OCI-LY3 (cell line): ENCODE measurements at regions not wholly inside any gene's neighbourhood (a gene's known extent, or its start where the extent isn't known, plus 50 kb on each side); places are given as distances from the start of the nearest gene placed in this dataset.
"Not testable (repeated sequence)": the region's sequence is repeated elsewhere in the genome, so short reads cannot be mapped to it uniquely, and the experiment has no call there.

Source experiments
- H2AFZ ChIP-seq: fragments of 200-600, 300-600 bp; shearing (Covaris generic); 2 replicates; pipeline ENCODE4 v1.6.0; 2014; ENCODE audit warnings: antibody characterized with exemption, low read depth, low read length
- H3K27ac ChIP-seq: fragments of 200-600, 300-600 bp; sonication (generic); 2 replicates; pipeline ENCODE4 v1.5.1; 2014; ENCODE audit warnings: mild to moderate bottlenecking, low read length, moderate library complexity, mixed read lengths
- H3K27me3 ChIP-seq: fragments of 200-600, 300-600 bp; sonication (generic); 2 replicates; pipeline ENCODE4 v1.6.1; 2014; ENCODE audit warnings: low read depth, low read length, mixed read lengths
- H3K36me3 ChIP-seq: fragments of 200-600, 300-600 bp; sonication (generic); replicated peaks from 2 replicates; pipeline ENCODE3; 2014; ENCODE audit warnings: low read depth, low read length, mixed read lengths
- H3K4me1 ChIP-seq: fragments of 300-600, 200-600 bp; sonication (generic); 2 replicates; pipeline ENCODE4 v1.6.1; 2014; ENCODE audit warnings: low read length, mixed read lengths
- H3K4me2 ChIP-seq: fragments of 200-600, 300-600 bp; sonication (generic); 2 replicates; pipeline ENCODE4 v1.6.1; 2014; ENCODE audit warnings: low read length, mixed read lengths
- H3K4me3 ChIP-seq: fragments of 300-600, 200-600 bp; sonication (generic); 2 replicates; pipeline ENCODE4 v1.5.1; 2014; ENCODE audit warnings: antibody characterized with exemption, mild to moderate bottlenecking, low read length, moderate library complexity
- H3K79me2 ChIP-seq: fragments of 300-600, 200-600 bp; shearing (Covaris generic); 2 replicates; pipeline ENCODE4 v1.6.1; 2014; ENCODE audit warnings: mild to moderate bottlenecking, low read length, mixed read lengths
- H3K9ac ChIP-seq: fragments of 300-600, 200-600 bp; shearing (Covaris generic); 2 replicates; pipeline ENCODE4 v1.6.0; 2014; ENCODE audit warnings: mild to moderate bottlenecking, low read length, moderate library complexity
- H3K9me3 ChIP-seq: fragments of 200-600, 300-600 bp; shearing (Covaris generic); 2 replicates; pipeline ENCODE4 v1.6.1; 2014; ENCODE audit warnings: low read length, mixed read lengths; ENCODE audit not compliant: insufficient read depth
- H4K20me1 ChIP-seq: fragments of 200-600, 300-600 bp; sonication (generic); 2 replicates; pipeline ENCODE4 v1.6.1; 2016; ENCODE audit warnings: low read length, mixed read lengths; ENCODE audit not compliant: insufficient read depth
- CTCF ChIP-seq: fragments of 200-600, 300-600 bp; sonication (generic); IDR thresholded peaks from 2 replicates; pipeline ENCODE4 v1.5.1; 2014; ENCODE audit warnings: antibody characterized with exemption, low read length, low read depth
- EZH2phosphoT487 ChIP-seq: fragments of 200-600 bp; shearing (Covaris generic); IDR thresholded peaks from 2 replicates; pipeline ENCODE4 v1.6.1; 2018; ENCODE audit warnings: antibody characterized with exemption, mixed run types, low read depth

GRCh38 chr5:9731159-9731558, 101.0 kb upstream of the TAS2R1 start:
- no peaks in the 10 kb centered on the region for H3K4me1 ChIP-seq
- H2AFZ ChIP-seq = no peak overlapping the region
- no peak overlapping the region for H3K27ac ChIP-seq
- H3K36me3 ChIP-seq = no peaks in the 10 kb centered on the region
- no peak overlapping the region for H3K4me2 ChIP-seq
- no peaks in the 10 kb centered on the region for H3K79me2 ChIP-seq
- H3K9me3 ChIP-seq = no peaks in the 10 kb centered on the region
- no peak overlapping the region for H3K9ac ChIP-seq
- H4K20me1 ChIP-seq = no peaks in the 10 kb centered on the region
- no peak for TF ChIP-seq EZH2phosphoT487
- TF ChIP-seq CTCF = no peak
- H3K4me3 ChIP-seq = no peak overlapping the region
- no peaks in the 10 kb centered on the region for H3K27me3 ChIP-seq

- Histone ChIP-seq H3K27ac (no peak overlapping the region), H3K4me2 (no peak overlapping the region), H3K4me3 (no peak overlapping the region), H3K9ac (no peak overlapping the region), H3K9me3 (no peaks in the 10 kb centered on the region), H3K27me3 (no peaks in the 10 kb centered on the region), H4K20me1 (no peaks in the 10 kb centered on the region), H2AFZ (no peak overlapping the region), H3K79me2 (no peaks in the 10 kb centered on the region), H3K36me3 (no peaks in the 10 kb centered on the region), H3K4me1 (no peaks in the 10 kb centered on the region)
- no peak for TF ChIP-seq EZH2phosphoT487
- no peak for TF ChIP-seq CTCF
Observed at GRCh38 chr5:9728261-9728660, 98.1 kb upstream of the TAS2R1 start.

GRCh38 chr5:9726931-9727330, 96.8 kb upstream of the TAS2R1 start:
- Histone ChIP-seq H3K36me3 (no peaks in the 10 kb centered on the region), H2AFZ (no peak overlapping the region), H3K79me2 (no peaks in the 10 kb centered on the region), H3K27me3 (no peaks in the 10 kb centered on the region), H3K27ac (no peak overlapping the region), H3K9ac (no peak overlapping the region), H3K9me3 (no peaks in the 10 kb centered on the region), H3K4me2 (no peak overlapping the region), H3K4me1 (no peaks in the 10 kb centered on the region), H4K20me1 (no peaks in the 10 kb centered on the region), H3K4me3 (no peak overlapping the region)
- no peak for TF ChIP-seq CTCF
- TF ChIP-seq EZH2phosphoT487 = no peak

- not testable (repeated sequence) for H3K4me1 ChIP-seq, H4K20me1 ChIP-seq, H3K79me2 ChIP-seq, H3K27me3 ChIP-seq, H3K9ac ChIP-seq, H3K36me3 ChIP-seq, H2AFZ ChIP-seq, H3K4me2 ChIP-seq, H3K9me3 ChIP-seq, H3K4me3 ChIP-seq, H3K27ac ChIP-seq
Observed at GRCh38 chr5:9725265-9725664, 95.1 kb upstream of the TAS2R1 start.

- Histone ChIP-seq H3K4me2 (no peak overlapping the region), H3K27me3 (no peaks in the 10 kb centered on the region), H3K4me1 (no peaks in the 10 kb centered on the region), H3K4me3 (no peak overlapping the region), H3K79me2 (no peaks in the 10 kb centered on the region), H3K27ac (no peak overlapping the region), H2AFZ (no peak overlapping the region), H4K20me1 (no peaks in the 10 kb centered on the region), H3K36me3 (no peaks in the 10 kb centered on the region), H3K9me3 (no peaks in the 10 kb centered on the region), H3K9ac (no peak overlapping the region)
- TF ChIP-seq CTCF (no peak), EZH2phosphoT487 (no peak)
Observed at GRCh38 chr5:9724707-9725106, 94.6 kb upstream of the TAS2R1 start.
